Body of pancreas (tissue), 4 donors: ENCODE measurements at regions not wholly inside any gene's neighbourhood (a gene's known extent, or its start where the extent isn't known, plus 50 kb on each side); places are given as distances from the start of the nearest gene placed in this dataset.

Source experiments
- ATAC-seq: fragments of 150-250 bp; one replicate; pipeline ENCODE4 v1.9.1; 2016
- DNase-seq, 4 donors: peaks; one replicate each; pipeline ENCODE4 v3.0.0-alpha.2; 2019
- H3K27ac ChIP-seq, 4 donors: fragments of 200-600 bp; sonication (generic); 1 replicate in 3 of 4; 2 replicates in 1 of 4; pipeline versions ENCODE4 v1.5.1 to v1.6.1; 2016 to 2019; ENCODE audit warnings: mild to moderate bottlenecking in 1 of 4, mixed read lengths in 1 of 4, moderate library complexity in 1 of 4
- H3K27me3 ChIP-seq, 2 donors: fragments of 200-600 bp; sonication (generic); one replicate each; pipeline ENCODE4 v1.6.0; 2016; ENCODE audit warnings: mild to moderate bottlenecking in 1 of 2
- H3K36me3 ChIP-seq, 2 donors: fragments of 200-600 bp; sonication (generic); replicated peaks in 1 of 2; 2 replicates each; pipeline ENCODE4 v1.5.1; 2016; ENCODE audit warnings: low read depth in 2 of 2; ENCODE audit not compliant: insufficient read depth in 1 of 2
- H3K4me1 ChIP-seq: fragments of 200-600 bp; sonication (generic); one replicate; pipeline ENCODE4 v1.6.0; 2016
- H3K4me3 ChIP-seq, 2 donors: fragments of 200-600 bp; sonication (generic); 1 replicate in 1 of 2; 2 replicates in 1 of 2; pipeline ENCODE4 v1.5.1; 2016 to 2019
- H3K9me3 ChIP-seq, 3 donors: fragments of 200-600 bp; sonication (generic); 1 replicate in 2 of 3; 2 replicates in 1 of 3; pipeline ENCODE4 v1.5.1; 2016
- POLR2A ChIP-seq, 3 donors: fragments of 450-650 bp; IDR thresholded peaks; one replicate each; pipeline ENCODE4 v1.6.1; 2016; ENCODE audit warnings: antibody characterized with exemption in 3 of 3, mild to moderate bottlenecking in 2 of 3
- WGBS, 2 donors: methylation state at CpG; one replicate each; pipeline ENCODE4 v1.1.5; 2017; 5-methylcytosine and 5-hydroxymethylcytosine counted together
- intact Hi-C: fragments of 100-400 bp; cut with DNase I; formaldehyde crosslinking; loops from one replicate; pipeline ENCODE4 v1.15.1; 2023
- TF ChIP-seq, protein P1 (sequence below), 7 experiments: fragments of 450-650 bp in 4 of 7; fragments of 200-600 bp in 3 of 7; sonication (generic) in 3 of 7; IDR thresholded peaks; one replicate each; pipeline ENCODE4 v1.5.1; 2016 to 2019; ENCODE audit warnings: antibody characterized with exemption in 7 of 7

DNA sequence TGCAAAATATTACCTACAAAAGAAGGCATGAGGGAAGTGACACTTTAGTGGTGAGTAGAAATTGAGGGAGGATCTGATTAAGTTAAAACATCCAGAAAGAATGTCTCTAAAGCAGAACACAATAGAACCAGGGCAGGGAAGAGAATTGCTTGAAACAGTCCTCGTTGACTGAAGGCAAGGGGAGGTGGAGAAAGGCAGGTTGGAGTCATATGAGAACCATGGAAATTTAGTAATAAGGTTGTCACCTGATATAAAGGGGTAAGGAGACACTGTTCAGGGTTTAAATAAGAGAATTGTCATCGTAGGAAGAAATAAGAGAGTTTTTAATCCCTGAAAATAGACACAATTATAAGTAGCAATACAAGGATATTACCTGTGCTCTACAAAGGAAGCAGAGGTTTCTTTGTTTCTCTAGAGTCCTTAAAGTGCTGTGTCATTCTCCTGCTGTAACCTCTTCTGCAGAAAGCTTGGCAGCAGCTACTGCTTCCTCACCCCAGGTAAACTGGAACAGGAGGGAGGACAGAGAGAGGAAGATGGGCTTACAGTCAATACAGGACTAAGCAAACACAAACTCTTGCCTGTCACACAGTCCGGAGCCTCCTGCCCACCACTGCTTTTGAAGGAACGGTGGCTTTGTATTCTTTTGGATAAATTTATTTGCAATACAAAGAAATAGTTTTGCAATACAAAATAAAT, 258.4 kb downstream of the PPARGC1A start:
- H3K27ac ChIP-seq: no peak overlapping the region
- 25 to 36% methylated on average over 4 of the region's 4 CpGs for WGBS, 2 donors

DNA sequence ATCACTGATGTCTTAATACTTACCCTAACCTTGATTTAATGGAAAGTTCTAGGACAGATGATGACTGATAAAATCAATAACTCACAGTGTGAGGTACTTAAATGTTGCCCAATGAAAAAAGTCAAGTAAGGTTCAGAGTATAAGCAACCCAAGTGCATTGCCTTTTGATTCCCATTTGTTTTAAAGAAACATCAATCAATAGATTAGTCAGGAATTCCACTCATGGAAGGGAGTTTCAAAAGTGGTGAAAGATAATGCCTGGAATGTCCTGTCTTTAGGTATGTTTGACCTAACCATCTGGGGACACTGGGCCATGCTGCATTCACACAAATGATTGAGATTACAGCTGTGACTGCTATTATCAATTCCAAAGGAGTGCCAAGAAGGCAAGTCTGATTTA, 259.7 kb downstream of the PPARGC1A start:
- H3K4me3 ChIP-seq: no peak overlapping the region
- H3K4me1 ChIP-seq: no peaks in the 10 kb centered on the region
- ATAC-seq: no peak
- intact Hi-C loops: no loop called here
- no peaks in the 10 kb centered on the region for H3K27me3 ChIP-seq
- DNase-seq: no peak
- H3K9me3 ChIP-seq: no peaks in the 10 kb centered on the region
- H3K36me3 ChIP-seq: no peaks in the 10 kb centered on the region
- TF ChIP-seq, protein P1, sequence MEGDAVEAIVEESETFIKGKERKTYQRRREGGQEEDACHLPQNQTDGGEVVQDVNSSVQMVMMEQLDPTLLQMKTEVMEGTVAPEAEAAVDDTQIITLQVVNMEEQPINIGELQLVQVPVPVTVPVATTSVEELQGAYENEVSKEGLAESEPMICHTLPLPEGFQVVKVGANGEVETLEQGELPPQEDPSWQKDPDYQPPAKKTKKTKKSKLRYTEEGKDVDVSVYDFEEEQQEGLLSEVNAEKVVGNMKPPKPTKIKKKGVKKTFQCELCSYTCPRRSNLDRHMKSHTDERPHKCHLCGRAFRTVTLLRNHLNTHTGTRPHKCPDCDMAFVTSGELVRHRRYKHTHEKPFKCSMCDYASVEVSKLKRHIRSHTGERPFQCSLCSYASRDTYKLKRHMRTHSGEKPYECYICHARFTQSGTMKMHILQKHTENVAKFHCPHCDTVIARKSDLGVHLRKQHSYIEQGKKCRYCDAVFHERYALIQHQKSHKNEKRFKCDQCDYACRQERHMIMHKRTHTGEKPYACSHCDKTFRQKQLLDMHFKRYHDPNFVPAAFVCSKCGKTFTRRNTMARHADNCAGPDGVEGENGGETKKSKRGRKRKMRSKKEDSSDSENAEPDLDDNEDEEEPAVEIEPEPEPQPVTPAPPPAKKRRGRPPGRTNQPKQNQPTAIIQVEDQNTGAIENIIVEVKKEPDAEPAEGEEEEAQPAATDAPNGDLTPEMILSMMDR (IDR thresholded peaks at IDR 0.05): no peak
- no peak for TF ChIP-seq POLR2A (IDR thresholded peaks at IDR 0.05)
- no peak overlapping the region for H3K27ac ChIP-seq

More for the DNA sequence above, 258.4 kb downstream of the PPARGC1A start:
- no peak for TF ChIP-seq POLR2A (IDR thresholded peaks at IDR 0.05)
- TF ChIP-seq, protein P1 (IDR thresholded peaks at IDR 0.05): no peak
- ATAC-seq (no peak), DNase-seq (no peak)
- Histone ChIP-seq H3K36me3 (no peaks in the 10 kb centered on the region), H3K4me1 (no peaks in the 10 kb centered on the region), H3K9me3 (no peaks in the 10 kb centered on the region), H3K4me3 (no peak overlapping the region), H3K27me3 (no peaks in the 10 kb centered on the region)
- intact Hi-C loops: no loop called here

DNA sequence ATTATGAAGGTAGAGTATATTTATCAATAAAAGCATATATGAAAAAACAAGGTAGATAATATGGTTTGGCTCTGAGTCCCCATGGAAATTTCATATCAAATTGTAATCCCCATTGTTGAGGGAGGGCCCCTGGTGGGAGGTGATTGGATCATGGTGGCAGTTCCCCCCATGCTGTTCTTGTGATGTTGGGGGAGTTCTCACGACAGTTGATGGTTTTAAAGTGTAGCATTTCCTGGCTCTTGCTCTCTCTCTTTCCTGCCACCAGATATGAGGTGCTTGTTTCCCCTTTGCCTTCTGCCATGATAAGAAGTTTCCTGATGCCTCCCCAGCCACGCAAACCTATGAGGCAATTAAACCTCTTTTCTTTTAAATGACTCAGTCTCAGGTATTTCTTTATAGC, 260.4 kb downstream of the PPARGC1A start:
- WGBS, 2 donors: 0 to 33% methylated on average over 2 of the region's 2 CpGs
- intact Hi-C loops: no loop called here
- no peak for TF ChIP-seq POLR2A (IDR thresholded peaks at IDR 0.05)
- TF ChIP-seq, protein P1 (IDR thresholded peaks at IDR 0.05): no peak
- no peaks in the 10 kb centered on the region for H3K9me3 ChIP-seq
- DNase-seq (no peak), ATAC-seq (no peak)
- H3K27me3 ChIP-seq: no peaks in the 10 kb centered on the region
- H3K4me3 ChIP-seq: no peak overlapping the region
- no peaks in the 10 kb centered on the region for H3K4me1 ChIP-seq
- no peaks in the 10 kb centered on the region for H3K36me3 ChIP-seq
- no peak overlapping the region for H3K27ac ChIP-seq

GRCh38 chr4:23614284-23614892, 275.5 kb downstream of the PPARGC1A start:
- ATAC-seq: peak; percentile 56
- peak in 2 of 4 donors; percentile 15 to 17 for DNase-seq
- WGBS, 2 donors: 72 to 83% methylated on average over 1 to 4 of the region's 6 CpGs

More at GRCh38 chr4:23614284-23614892, 275.5 kb downstream of the PPARGC1A start:
- H3K9me3 ChIP-seq: no peaks in the 10 kb centered on the region
- no peak for TF ChIP-seq POLR2A (IDR thresholded peaks at IDR 0.05)
- TF ChIP-seq, protein P1 (IDR thresholded peaks at IDR 0.05): peak in 5 of 7 experiments; percentile 6 to 49 (median 39)
- intact Hi-C loops: no loop called here
- no peaks in the 10 kb centered on the region for H3K27me3 ChIP-seq
- H3K4me3 ChIP-seq: no peak overlapping the region
- H3K27ac ChIP-seq: no peak overlapping the region
- no peaks in the 10 kb centered on the region for H3K36me3 ChIP-seq
- H3K4me1 ChIP-seq: no peaks in the 10 kb centered on the region
